ENCODE measurements at regions not wholly inside any gene's neighbourhood (a gene's known extent, or its start where the extent isn't known, plus 50 kb on each side); places are given as distances from the start of the nearest gene placed in this dataset.

- no peak overlapping the region for H3K27ac Mint-ChIP-seq
- no peaks in the 10 kb centered on the region for H3K9me3 Mint-ChIP-seq
- Histone ChIP-seq H3K9me3 (replicated peaks in 1 of 2; ENCODE audit: control insufficient read depth in 1 of 2, insufficient read depth in 1 of 2, low read length in 2 of 2) (no peaks in the 10 kb centered on the region), H3K27ac (ENCODE audit: low read depth in 1 of 2, low read length in 2 of 2) (no peak overlapping the region), H3K4me3 (replicated peaks in 1 of 3; ENCODE audit: low read depth in 2 of 3, low read length in 3 of 3) (no peak overlapping the region), H4K20me1 (ENCODE audit: insufficient read depth, low read length) (no peaks in the 10 kb centered on the region), H3K27me3 (ENCODE audit: control insufficient read depth in 2 of 2, insufficient read depth in 2 of 2, low read length in 2 of 2) (no peaks in the 10 kb centered on the region), H3K4me2 (replicated peaks; ENCODE audit: extremely low read depth, low read length, poor library complexity, severe bottlenecking) (no peak overlapping the region), H3K9ac (ENCODE audit: insufficient read depth, low read length, poor library complexity, severe bottlenecking) (no peak overlapping the region), H3K36me3 (replicated peaks in 1 of 2; ENCODE audit: control insufficient read depth in 1 of 2, insufficient read depth in 2 of 2, low read length in 2 of 2) (no peaks in the 10 kb centered on the region), H3K4me1 (ENCODE audit: control insufficient read depth in 1 of 2, insufficient read depth in 2 of 2, low read length in 2 of 2) (peaks cover 0 to 5% of the 10 kb centered on the region in 2 donors), H3K79me2 (ENCODE audit: insufficient read depth, low read length) (no peaks in the 10 kb centered on the region), H2AFZ (ENCODE audit: insufficient read depth, low read depth, low read length, poor library complexity, severe bottlenecking) (no peak overlapping the region)
- no peak for TF ChIP-seq CTCF (IDR thresholded peaks at IDR 0.05)
- DNase-seq, result no peak
- no peak overlapping the region for H3K4me3 Mint-ChIP-seq
- H3K27me3 Mint-ChIP-seq (ENCODE audit: low read depth in 3 of 3), result peaks cover under 1 to 5% (median 2%) of the 10 kb centered on the region in 3 donors
- H3K36me3 Mint-ChIP-seq, result no peaks in the 10 kb centered on the region
- intact Hi-C loops (cut with micrococcal nuclease), result no loop called here
- H3K4me1 Mint-ChIP-seq, result peaks cover 8% of the 10 kb centered on the region
- 83% methylated on average over 1 of the region's 1 CpG for WGBS (ENCODE audit: insufficient coverage)
Observed at GRCh38 chr7:94286111-94286510, 108.6 kb upstream of the COL1A2 start.

GRCh38 chr7:94288096-94288495, 106.6 kb upstream of the COL1A2 start:
- H4K20me1 ChIP-seq (ENCODE audit: insufficient read depth, low read length), result no peaks in the 10 kb centered on the region
- no peaks in the 10 kb centered on the region for H3K79me2 ChIP-seq (ENCODE audit: insufficient read depth, low read length)
- H3K9me3 ChIP-seq (replicated peaks in 1 of 2; ENCODE audit: control insufficient read depth in 1 of 2, insufficient read depth in 1 of 2, low read length in 2 of 2), result no peaks in the 10 kb centered on the region
- no peaks in the 10 kb centered on the region for H3K27me3 ChIP-seq (ENCODE audit: control insufficient read depth in 2 of 2, insufficient read depth in 2 of 2, low read length in 2 of 2)
- no peak for DNase-seq
- WGBS (ENCODE audit: insufficient coverage), result no CpG with 5 or more reads among the region's 1 CpG
- H3K9ac ChIP-seq (ENCODE audit: insufficient read depth, low read length, poor library complexity, severe bottlenecking), result no peak overlapping the region
- H3K4me3 ChIP-seq (replicated peaks in 1 of 3; ENCODE audit: low read depth in 2 of 3, low read length in 3 of 3), result no peak overlapping the region
- H3K27me3 Mint-ChIP-seq (ENCODE audit: low read depth in 3 of 3), result peaks cover 3 to 5% (median 5%) of the 10 kb centered on the region in 3 donors
- no peaks in the 10 kb centered on the region for H3K9me3 Mint-ChIP-seq
- no peak overlapping the region for H2AFZ ChIP-seq (ENCODE audit: insufficient read depth, low read depth, low read length, poor library complexity, severe bottlenecking)
- H3K4me1 Mint-ChIP-seq, result no peaks in the 10 kb centered on the region
- no peaks in the 10 kb centered on the region for H3K36me3 ChIP-seq (replicated peaks in 1 of 2; ENCODE audit: control insufficient read depth in 1 of 2, insufficient read depth in 2 of 2, low read length in 2 of 2)
- intact Hi-C loops (cut with micrococcal nuclease), result no loop called here
- H3K36me3 Mint-ChIP-seq, result no peaks in the 10 kb centered on the region
- no peak overlapping the region for H3K27ac Mint-ChIP-seq
- H3K27ac ChIP-seq (ENCODE audit: low read depth in 1 of 2, low read length in 2 of 2), result no peak overlapping the region
- no peak overlapping the region for H3K4me3 Mint-ChIP-seq
- TF ChIP-seq CTCF (IDR thresholded peaks at IDR 0.05), result no peak
- no peaks in the 10 kb centered on the region for H3K4me1 ChIP-seq (ENCODE audit: control insufficient read depth in 1 of 2, insufficient read depth in 2 of 2, low read length in 2 of 2)
- H3K4me2 ChIP-seq (replicated peaks; ENCODE audit: extremely low read depth, low read length, poor library complexity, severe bottlenecking), result no peak overlapping the region

All from CD14-positive monocyte (primary cell).